ENCODE measurements at regions not wholly inside any gene's neighbourhood (a gene's known extent, or its start where the extent isn't known, plus 50 kb on each side); places are given as distances from the start of the nearest gene placed in this dataset.
A peak's percentile ranks its signal among the peaks of the same experiment; 100 is the strongest.
"Not testable (repeated sequence)": the region's sequence is repeated elsewhere in the genome, so short reads cannot be mapped to it uniquely, and the experiment has no call there.

- no peak for DNase-seq (ENCODE audit: low read depth)
- H3K4me3 ChIP-seq (ENCODE audit: low read depth, low read length): no peak overlapping the region
- no peak for TF ChIP-seq CTCF (conservative IDR thresholded peaks at IDR 0.05; ENCODE audit: low read depth, low read length)
Observed at GRCh38 chr21:18722193-18722592, 318.6 kb upstream of the TMPRSS15 start.

GRCh38 chr21:18723171-18723570, 319.6 kb upstream of the TMPRSS15 start:
- H3K4me3 ChIP-seq (ENCODE audit: low read depth, low read length): no peak overlapping the region
- DNase-seq (ENCODE audit: low read depth): no peak
- TF ChIP-seq CTCF (conservative IDR thresholded peaks at IDR 0.05; ENCODE audit: low read depth, low read length): no peak

- DNase-seq (ENCODE audit: low read depth): no peak
- TF ChIP-seq CTCF (conservative IDR thresholded peaks at IDR 0.05; ENCODE audit: low read depth, low read length): peak; percentile 8
- H3K4me3 ChIP-seq (ENCODE audit: low read depth, low read length): no peak overlapping the region
Observed at GRCh38 chr21:18725653-18726052, 322.1 kb upstream of the TMPRSS15 start.

- no peak for DNase-seq (ENCODE audit: low read depth)
- H3K4me3 ChIP-seq (ENCODE audit: low read depth, low read length): no peak overlapping the region
- no peak for TF ChIP-seq CTCF (conservative IDR thresholded peaks at IDR 0.05; ENCODE audit: low read depth, low read length)
Observed at GRCh38 chr21:18741954-18742353, 338.4 kb upstream of the TMPRSS15 start.

GRCh38 chr21:18743531-18743930, 339.9 kb upstream of the TMPRSS15 start:
- H3K4me3 ChIP-seq (ENCODE audit: low read depth, low read length): no peak overlapping the region
- no peak for TF ChIP-seq CTCF (conservative IDR thresholded peaks at IDR 0.05; ENCODE audit: low read depth, low read length)
- no peak for DNase-seq (ENCODE audit: low read depth)

GRCh38 chr21:18744840-18745239, 341.3 kb upstream of the TMPRSS15 start:
- H3K4me3 ChIP-seq (ENCODE audit: low read depth, low read length): no peak overlapping the region
- no peak for DNase-seq (ENCODE audit: low read depth)
- no peak for TF ChIP-seq CTCF (conservative IDR thresholded peaks at IDR 0.05; ENCODE audit: low read depth, low read length)

- not testable (repeated sequence) for H3K4me3 ChIP-seq (ENCODE audit: low read depth, low read length); DNase-seq (ENCODE audit: low read depth)
Observed at GRCh38 chr21:18752894-18753293, 349.3 kb upstream of the TMPRSS15 start.

- DNase-seq (ENCODE audit: low read depth); H3K4me3 ChIP-seq (ENCODE audit: low read depth, low read length): not testable (repeated sequence)
Observed at GRCh38 chr21:18756272-18756671, 352.7 kb upstream of the TMPRSS15 start.

Data from epithelial cell of proximal tubule (primary cell).